HCT116 (cell line): ENCODE measurements at regions not wholly inside any gene's neighbourhood (a gene's known extent, or its start where the extent isn't known, plus 50 kb on each side); places are given as distances from the start of the nearest gene placed in this dataset.

ENCODE experiments used
- ATAC-seq: fragments of 200-7000 bp; cut with Tn5 transposase; 2 replicates; pipeline ENCODE4 v1.9.1; 2020; ENCODE audit warnings: mild to moderate bottlenecking, moderate library complexity
- BruUV-seq: library from RNA; stranded (reverse); fragments of 400-500 nt; replicated peaks from 2 replicates; lab custom pipeline; 2021; lab: Mats Ljungman, UMichigan
- CTCF ChIA-PET: fragments of 300-600 bp; sonication (Branson Sonifier 250); formaldehyde crosslinking; loops from one replicate; lab custom pipeline; 2021; ENCODE audit warnings: antibody characterized with exemption; lab: Charles Lee
- POLR2A ChIA-PET: fragments of 300-600, 350-600 bp; sonication (Branson Sonifier 250); formaldehyde crosslinking; loops from one replicate; lab custom pipeline; 2021; ENCODE audit warnings: antibody characterized with exemption; lab: Charles Lee
- RAD21 ChIA-PET, 2 experiments: fragments of 300-600 bp; sonication (Branson Sonifier 250); formaldehyde crosslinking; loops; one replicate each; lab custom pipeline; 2023; ENCODE audit warnings: low total read pairs in 2 of 2; ENCODE audit not compliant: uncharacterized antibody in 2 of 2, unreplicated experiment in 2 of 2, low non-redundant PET in 1 of 2; lab: Charles Lee
- DNase-seq: peaks from one replicate; pipeline ENCODE4 v3.0.0-alpha.2; 2010; ENCODE audit warnings: low read depth, low spot score
- H2AFZ ChIP-seq: fragments of 200-600 bp; shearing (Covaris generic), sonication (generic); 2 replicates; pipeline ENCODE4 v1.6.1; 2017; ENCODE audit warnings: low read depth, mixed run types, mixed read lengths, antibody characterized with exemption, low read length; ENCODE audit not compliant: poor library complexity, severe bottlenecking
- H3K27ac ChIP-seq: 2 replicates; pipeline ENCODE4 v1.5.1; 2012; ENCODE audit warnings: low read depth, low read length
- H3K27me3 ChIP-seq: fragments of 200-600 bp; sonication (generic); 2 replicates; pipeline ENCODE4 v1.6.1; 2016; ENCODE audit warnings: mixed run types, low read length, mixed read lengths; ENCODE audit not compliant: insufficient read depth
- H3K36me3 ChIP-seq, 2 experiments: fragments of 200-500 bp in 1 of 2; fragments of 200-600 bp in 1 of 2; sonication (Bioruptor generic) in 1 of 2; sonication (generic) in 1 of 2; 2 replicates each; pipeline versions ENCODE4 v1.5.1 to v1.6.1; 2014 to 2016; ENCODE audit warnings: low read length in 2 of 2, inconsistent platforms in 1 of 2, mixed read lengths in 1 of 2, mixed run types in 1 of 2; ENCODE audit not compliant: insufficient read depth in 2 of 2, control insufficient read depth in 1 of 2
- H3K4me1 ChIP-seq, 2 experiments: fragments of 200-600 bp in 1 of 2; sonication (generic) in 1 of 2; 2 replicates each; pipeline versions ENCODE4 v1.5.1 to v1.6.1; 2012 to 2017; ENCODE audit warnings: low read length in 2 of 2, inconsistent platforms in 1 of 2, mild to moderate bottlenecking in 1 of 2, mixed read lengths in 1 of 2, mixed run types in 1 of 2, moderate library complexity in 1 of 2; ENCODE audit not compliant: insufficient read depth in 2 of 2, control insufficient read depth in 1 of 2
- H3K4me2 ChIP-seq: fragments of 200-600 bp; sonication (generic); 2 replicates; pipeline ENCODE4 v1.6.1; 2017; ENCODE audit warnings: mixed run types, low read length, mixed read lengths
- H3K4me3 ChIP-seq, 2 experiments: fragments of 200-600 bp in 1 of 2; sonication (generic) in 1 of 2; replicated peaks in 1 of 2; 2 replicates each; pipeline ENCODE4 v1.5.1; 2011 to 2016; ENCODE audit warnings: low read length in 2 of 2, control low read depth in 1 of 2, low read depth in 1 of 2, mild to moderate bottlenecking in 1 of 2, mixed read lengths in 1 of 2, mixed run types in 1 of 2
- H3K79me2 ChIP-seq: fragments of 200-600 bp; sonication (generic); 2 replicates; pipeline ENCODE4 v1.6.1; 2017; ENCODE audit warnings: mild to moderate bottlenecking, mixed run types, low read length, moderate library complexity, mixed read lengths; ENCODE audit not compliant: insufficient read depth
- H3K9ac ChIP-seq: fragments of 200-600 bp; sonication (generic); 2 replicates; pipeline ENCODE4 v1.6.1; 2016; ENCODE audit warnings: low read length, mixed read lengths
- H3K9me2 ChIP-seq: fragments of 200-600 bp; sonication (generic), shearing (Covaris generic); 2 replicates; pipeline ENCODE4 v1.6.1; 2017; ENCODE audit warnings: mixed run types, mild to moderate bottlenecking, moderate library complexity; ENCODE audit not compliant: insufficient read depth
- H3K9me3 ChIP-seq, 2 experiments: fragments of 200-500 bp in 1 of 2; fragments of 200-600 bp in 1 of 2; sonication (Bioruptor generic) in 1 of 2; sonication (generic) in 1 of 2; 2 replicates each; pipeline ENCODE4 v1.6.1; 2014 to 2017; ENCODE audit warnings: low read length in 2 of 2, mixed read lengths in 2 of 2, inconsistent platforms in 1 of 2, low read depth in 1 of 2, mild to moderate bottlenecking in 1 of 2, mixed run types in 1 of 2, moderate library complexity in 1 of 2; ENCODE audit not compliant: control insufficient read depth in 1 of 2, insufficient read depth in 1 of 2
- H4K20me1 ChIP-seq: fragments of 200-600 bp; sonication (generic), shearing (Covaris generic); 2 replicates; pipeline ENCODE4 v1.6.1; 2017; ENCODE audit warnings: mixed run types, mild to moderate bottlenecking, moderate library complexity; ENCODE audit not compliant: insufficient read depth
- ATF3 ChIP-seq: IDR thresholded peaks from 2 replicates; pipeline ENCODE4 v1.6.1; 2012
- CBX3 ChIP-seq: IDR thresholded peaks from 2 replicates; pipeline ENCODE4 v1.6.1; 2012; ENCODE audit warnings: low read depth
- CEBPB ChIP-seq: IDR thresholded peaks from 2 replicates; pipeline ENCODE4 v1.6.1; 2012; ENCODE audit warnings: low read depth
- CTCF ChIP-seq, 3 experiments: fragments of 200-600 bp in 1 of 3; sonication (generic) in 1 of 3; IDR thresholded peaks in 2 of 3; conservative IDR thresholded peaks in 1 of 3; 2 replicates each; pipeline ENCODE4 v1.5.1; 2012 to 2017; ENCODE audit warnings: low read depth in 2 of 3, low read length in 2 of 3, antibody characterized with exemption in 1 of 3, borderline replicate concordance in 1 of 3, control low read depth in 1 of 3, mild to moderate bottlenecking in 1 of 3, mixed read lengths in 1 of 3, mixed run types in 1 of 3, moderate library complexity in 1 of 3; ENCODE audit not compliant: insufficient read depth in 1 of 3
- EZH2 ChIP-seq: fragments of 200-600 bp; sonication (generic); IDR thresholded peaks from 2 replicates; pipeline ENCODE4 v1.6.1; 2017; ENCODE audit warnings: antibody characterized with exemption, mixed run types
- EZH2phosphoT487 ChIP-seq: fragments of 200-600 bp; IDR thresholded peaks from 2 replicates; pipeline ENCODE4 v1.6.1; 2018; ENCODE audit warnings: antibody characterized with exemption, borderline replicate concordance
- FOSL1 ChIP-seq: IDR thresholded peaks from 2 replicates; pipeline ENCODE4 v1.6.1; 2012; ENCODE audit warnings: low read depth
- JUND ChIP-seq: IDR thresholded peaks from 2 replicates; pipeline ENCODE4 v1.6.1; 2012
- MAX ChIP-seq: IDR thresholded peaks from 2 replicates; pipeline ENCODE4 v1.6.1; 2012
- POLR2A ChIP-seq: IDR thresholded peaks from 2 replicates; pipeline ENCODE4 v1.7.0; 2011; ENCODE audit warnings: borderline replicate concordance; ENCODE audit not compliant: insufficient read depth, insufficient read length; ENCODE audit errors: extremely low read depth
- POLR2AphosphoS5 ChIP-seq: IDR thresholded peaks from 2 replicates; pipeline ENCODE4 v1.6.1; 2011; ENCODE audit warnings: mild to moderate bottlenecking, low read depth, low read length, moderate library complexity
- RAD21 ChIP-seq: IDR thresholded peaks from 2 replicates; pipeline ENCODE4 v1.6.1; 2012; ENCODE audit warnings: low read depth, mild to moderate bottlenecking
- REST ChIP-seq: IDR thresholded peaks from 2 replicates; pipeline ENCODE4 v1.6.1; 2012; ENCODE audit warnings: low read depth
- SIN3A ChIP-seq: IDR thresholded peaks from 2 replicates; pipeline ENCODE4 v1.6.1; 2012; ENCODE audit warnings: low read depth
- SRF ChIP-seq: IDR thresholded peaks from 2 replicates; pipeline ENCODE4 v1.6.1; 2012; ENCODE audit warnings: low read depth
- TCF7L2 ChIP-seq: IDR thresholded peaks from 2 replicates; pipeline ENCODE4 v1.7.0; 2011; ENCODE audit warnings: borderline replicate concordance, inconsistent platforms; ENCODE audit not compliant: insufficient read depth, insufficient read length; ENCODE audit errors: extremely low read depth
- YY1 ChIP-seq: IDR thresholded peaks from 2 replicates; pipeline ENCODE4 v1.6.1; 2011; ENCODE audit warnings: low read length, low read depth, moderate library complexity, mild to moderate bottlenecking; ENCODE audit not compliant: insufficient replicate concordance; ENCODE audit errors: extremely low read depth
- ZBTB33 ChIP-seq: IDR thresholded peaks from 2 replicates; pipeline ENCODE4 v1.6.1; 2011; ENCODE audit warnings: mild to moderate bottlenecking, low read length, moderate library complexity; ENCODE audit not compliant: insufficient replicate concordance; ENCODE audit errors: extremely low read depth
- ZFX ChIP-seq: fragments of 450-650 bp; IDR thresholded peaks from 2 replicates; pipeline ENCODE4 v1.6.1; 2017
- ZNF274 ChIP-seq: fragments of 200-500 bp; sonication (Bioruptor generic); IDR thresholded peaks from 2 replicates; pipeline ENCODE4 v1.6.1; 2014; ENCODE audit warnings: mild to moderate bottlenecking, low read depth, low read length, inconsistent platforms
- intact Hi-C: fragments of 100-400 bp; cut with micrococcal nuclease; formaldehyde crosslinking; loops from 2 replicates; pipeline ENCODE4 v1.10.0; 2022

GRCh38 chr3:176376531-176376930 is 820.8 kb downstream of the TBL1XR1 start:
- ChIA-PET CTCF (no interaction called here), RAD21 (no interaction called here), POLR2A (no interaction called here)
- no TSS peak for BruUV-seq
- DNase-seq (no peak), ATAC-seq (no peak)
- Histone ChIP-seq H3K9me2 (no peaks in the 10 kb centered on the region), H4K20me1 (no peaks in the 10 kb centered on the region), H3K27ac (no peak overlapping the region), H3K4me3 (no peak overlapping the region), H3K9me3 (no peaks in the 10 kb centered on the region), H3K4me1 (no peaks in the 10 kb centered on the region), H3K4me2 (no peak overlapping the region), H3K9ac (no peak overlapping the region), H2AFZ (no peak overlapping the region), H3K27me3 (no peaks in the 10 kb centered on the region), H3K36me3 (no peaks in the 10 kb centered on the region), H3K79me2 (no peaks in the 10 kb centered on the region)
- TF ChIP-seq ATF3 (no peak), ZBTB33 (no peak), ZNF274 (no peak), SRF (no peak), POLR2A (no peak), TCF7L2 (no peak), CTCF (IDR thresholded peaks at IDR 0.05 in 2 of 3, conservative IDR thresholded peaks at IDR 0.05 in 1 of 3; ENCODE audit: borderline replicate concordance in 1 of 3, insufficient read depth in 1 of 3, low read depth in 2 of 3, low read length in 2 of 3) (no peak), EZH2phosphoT487 (no peak), JUND (no peak), MAX (no peak), ZFX (no peak), YY1 (no peak), SIN3A (no peak), FOSL1 (no peak), POLR2AphosphoS5 (no peak), EZH2 (no peak), RAD21 (no peak), REST (no peak), CBX3 (no peak), CEBPB (no peak)
- intact Hi-C loops: no loop called here
